ENCODE measurements at regions not wholly inside any gene's neighbourhood (a gene's known extent, or its start where the extent isn't known, plus 50 kb on each side); places are given as distances from the start of the nearest gene placed in this dataset.

- TF ChIP-seq EZH2 (IDR thresholded peaks at IDR 0.05; ENCODE audit: low read length) = no peak
- TF ChIP-seq CTCF (optimal IDR thresholded peaks at IDR 0.05 in 1 of 3, IDR thresholded peaks at IDR 0.05 in 1 of 3, conservative IDR thresholded peaks at IDR 0.05 in 1 of 3; ENCODE audit: extremely low read depth in 1 of 3, insufficient read depth in 2 of 3, low read length in 3 of 3) = no peak
These were observed 391.5 kb upstream of the SMC2 start for GRCh38 chr9:103702572-103702971.

Measured in keratinocyte (primary cell).